ENCODE measurements at regions not wholly inside any gene's neighbourhood (a gene's known extent, or its start where the extent isn't known, plus 50 kb on each side); places are given as distances from the start of the nearest gene placed in this dataset.

GRCh38 chr20:10739134-10739533 is 65.3 kb upstream of the JAG1 start:
- Histone ChIP-seq H4K5ac (ENCODE audit: insufficient read length, low read depth, low read length) (no peak overlapping the region), H2BK5ac (ENCODE audit: low read depth, low read length) (no peak overlapping the region), H3K9me3 (ENCODE audit: insufficient read depth in 2 of 2, low read depth in 1 of 2, low read length in 1 of 2) (no peaks in the 10 kb centered on the region), H3K14ac (ENCODE audit: insufficient read length) (no peak overlapping the region), H3K27ac (ENCODE audit: low read depth, low read length) (no peak overlapping the region), H3K36me3 (ENCODE audit: control insufficient read depth in 2 of 4, insufficient read depth in 4 of 4, low read length in 3 of 4) (no peaks in the 10 kb centered on the region), H3K18ac (ENCODE audit: extremely low read depth, low read length) (no peak overlapping the region), H3K4me1 (replicated peaks in 1 of 4; ENCODE audit: control insufficient read depth in 3 of 4, insufficient read depth in 4 of 4, low read length in 3 of 4) (no peaks in the 10 kb centered on the region), H4K8ac (ENCODE audit: extremely low read depth, insufficient read depth, low read length) (no peak overlapping the region), H4K91ac (replicated peaks; ENCODE audit: insufficient read length, low read length) (no peak overlapping the region), H4K20me1 (replicated peaks in 1 of 2; ENCODE audit: control insufficient read depth in 1 of 2, insufficient read depth in 2 of 2, low read length in 2 of 2) (no peaks in the 10 kb centered on the region), H3K4me3 (ENCODE audit: extremely low read depth in 1 of 4, insufficient read depth in 2 of 4, low read depth in 3 of 4, low read length in 4 of 4) (no peak overlapping the region), H3K56ac (replicated peaks; ENCODE audit: insufficient read length, low read depth, low read length) (no peak overlapping the region), H3K23me2 (ENCODE audit: low read depth, low read length) (no peaks in the 10 kb centered on the region), H2AFZ (ENCODE audit: low read length) (no peak overlapping the region), H3K27me3 (replicated peaks in 1 of 4; ENCODE audit: control insufficient read depth in 3 of 4, extremely low read depth in 1 of 4, insufficient read depth in 3 of 4, low read length in 3 of 4) (no peaks in the 10 kb centered on the region), H2BK20ac (ENCODE audit: low read length) (no peak overlapping the region), H3K9ac (replicated peaks in 1 of 4; ENCODE audit: extremely low read depth in 1 of 4, low read depth in 3 of 4, low read length in 3 of 4) (no peak overlapping the region), H3K4me2 (ENCODE audit: insufficient read depth in 1 of 2, low read depth in 2 of 2, low read length in 2 of 2) (no peak overlapping the region), H3K23ac (ENCODE audit: insufficient read length) (no peak overlapping the region), H3K79me1 (ENCODE audit: low read depth, low read length) (no peaks in the 10 kb centered on the region), H2BK120ac (replicated peaks; ENCODE audit: low read depth, low read length) (no peak overlapping the region), H3K79me2 (ENCODE audit: control insufficient read depth in 1 of 2, insufficient read depth in 2 of 2, low read length in 2 of 2) (no peaks in the 10 kb centered on the region), H2BK12ac (ENCODE audit: low read depth, low read length) (no peak overlapping the region), H2BK15ac (ENCODE audit: low read length) (no peak overlapping the region), H2AK5ac (ENCODE audit: low read depth, low read length) (no peak overlapping the region), H3K4ac (replicated peaks; ENCODE audit: insufficient read length, low read depth, low read length) (no peak overlapping the region)
- POLR2A ChIA-PET (ENCODE audit: partially characterized antibody) = no interaction called here
- CTCF ChIA-PET (ENCODE audit: partially characterized antibody) = interaction anchor here (1.2 kb wide), 1 partner anchor 43 kb away, joined by 3 read pairs; no protein-coding TSS in a partner anchor
- DNase-seq (ENCODE audit: low read depth in 1 of 2, low spot score in 2 of 2) (no peak), FAIRE-seq (no peak)
- 94% methylated on average over 1 of the region's 1 CpG; no CpG with 5 or more reads in 1 of the 2 experiments for WGBS, 2 experiments (ENCODE audit: extremely low coverage in 1 of 2, insufficient coverage in 1 of 2, insufficient read length in 1 of 2, insufficient replicate concordance in 2 of 2, low coverage in 1 of 2, low lambda C conversion rate in 2 of 2, missing lambda C conversion rate in 1 of 2)
- no peak for TF ChIP-seq CREB1 (IDR thresholded peaks at IDR 0.05)
- TF ChIP-seq EGR1 (IDR thresholded peaks at IDR 0.05; ENCODE audit: borderline replicate concordance, low read depth, low read length) = no peak
- TF ChIP-seq NRF1 (IDR thresholded peaks at IDR 0.05; ENCODE audit: low read depth, low read length) = no peak
- TF ChIP-seq EP300 (IDR thresholded peaks at IDR 0.05; ENCODE audit: borderline replicate concordance in 1 of 2, low read depth in 2 of 2, low read length in 2 of 2) = no peak
- TF ChIP-seq YY1 (IDR thresholded peaks at IDR 0.05; ENCODE audit: low read depth, low read length) = no peak
- TF ChIP-seq POLR2AphosphoS5 (IDR thresholded peaks at IDR 0.05; ENCODE audit: low read depth, low read length) = no peak
- no peak for TF ChIP-seq CBX5 (IDR thresholded peaks at IDR 0.05; ENCODE audit: low read depth, low read length)
- TF ChIP-seq RFX5 (IDR thresholded peaks at IDR 0.05; ENCODE audit: borderline replicate concordance, low read depth, low read length) = no peak
- TF ChIP-seq CEBPB (IDR thresholded peaks at IDR 0.05; ENCODE audit: low read depth, low read length) = no peak
- no peak for TF ChIP-seq NANOG (IDR thresholded peaks at IDR 0.05; ENCODE audit: insufficient read depth, low read depth, low read length, poor library complexity, severe bottlenecking)
- TF ChIP-seq, protein P1, sequence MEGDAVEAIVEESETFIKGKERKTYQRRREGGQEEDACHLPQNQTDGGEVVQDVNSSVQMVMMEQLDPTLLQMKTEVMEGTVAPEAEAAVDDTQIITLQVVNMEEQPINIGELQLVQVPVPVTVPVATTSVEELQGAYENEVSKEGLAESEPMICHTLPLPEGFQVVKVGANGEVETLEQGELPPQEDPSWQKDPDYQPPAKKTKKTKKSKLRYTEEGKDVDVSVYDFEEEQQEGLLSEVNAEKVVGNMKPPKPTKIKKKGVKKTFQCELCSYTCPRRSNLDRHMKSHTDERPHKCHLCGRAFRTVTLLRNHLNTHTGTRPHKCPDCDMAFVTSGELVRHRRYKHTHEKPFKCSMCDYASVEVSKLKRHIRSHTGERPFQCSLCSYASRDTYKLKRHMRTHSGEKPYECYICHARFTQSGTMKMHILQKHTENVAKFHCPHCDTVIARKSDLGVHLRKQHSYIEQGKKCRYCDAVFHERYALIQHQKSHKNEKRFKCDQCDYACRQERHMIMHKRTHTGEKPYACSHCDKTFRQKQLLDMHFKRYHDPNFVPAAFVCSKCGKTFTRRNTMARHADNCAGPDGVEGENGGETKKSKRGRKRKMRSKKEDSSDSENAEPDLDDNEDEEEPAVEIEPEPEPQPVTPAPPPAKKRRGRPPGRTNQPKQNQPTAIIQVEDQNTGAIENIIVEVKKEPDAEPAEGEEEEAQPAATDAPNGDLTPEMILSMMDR (IDR thresholded peaks at IDR 0.05; ENCODE audit: control extremely low read depth in 1 of 3, insufficient read depth in 1 of 3, low read depth in 1 of 3, low read length in 3 of 3) = no peak
- no peak for TF ChIP-seq RNF2 (IDR thresholded peaks at IDR 0.05; ENCODE audit: borderline replicate concordance, low read depth, low read length, missing control alignments, poor library complexity, severe bottlenecking)

All from H1 (cell line).